ENCODE measurements at regions not wholly inside any gene's neighbourhood (a gene's known extent, or its start where the extent isn't known, plus 50 kb on each side); places are given as distances from the start of the nearest gene placed in this dataset.

DNA sequence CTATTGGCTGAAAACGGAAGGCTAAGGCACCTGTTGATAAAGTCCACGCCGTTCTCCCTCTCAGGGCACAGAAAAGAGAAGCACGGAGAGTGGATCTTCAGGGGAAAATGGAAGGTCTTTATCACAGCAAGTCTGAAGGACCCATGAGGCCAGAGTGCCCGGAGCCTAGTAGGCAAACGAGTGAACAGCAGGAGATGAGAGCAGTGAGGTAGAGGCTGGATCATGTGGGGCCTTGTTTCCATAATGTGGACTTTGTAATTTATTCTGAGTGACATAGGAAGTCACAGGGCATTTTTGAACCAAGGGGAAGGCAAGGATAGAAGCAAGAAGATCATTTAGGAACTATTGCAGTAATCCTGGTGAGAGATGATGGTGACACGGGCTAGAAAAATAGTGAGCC is 287.2 kb upstream of the NRIP1 start:
- Histone ChIP-seq H3K27ac (ENCODE audit: extremely low read depth, low read depth, low read length) (no peak overlapping the region), H3K9me1 (ENCODE audit: control insufficient read depth, insufficient read depth, low read length) (no peaks in the 10 kb centered on the region), H3K4me3 (no peak overlapping the region), H4K20me1 (replicated peaks; ENCODE audit: control insufficient read depth, insufficient read depth, low read length) (no peaks in the 10 kb centered on the region), H3K27me3 (ENCODE audit: control insufficient read depth in 2 of 2, insufficient read depth in 2 of 2, low read length in 2 of 2) (no peaks in the 10 kb centered on the region), H3K36me3 (ENCODE audit: control insufficient read depth, insufficient read depth, low read length) (no peaks in the 10 kb centered on the region), H3K4me2 (ENCODE audit: insufficient read depth, low read length) (no peak overlapping the region), H3K79me2 (ENCODE audit: control insufficient read depth, insufficient read depth, low read length) (no peaks in the 10 kb centered on the region), H3K9ac (ENCODE audit: insufficient read depth in 1 of 2, low read depth in 2 of 2, low read length in 2 of 2) (no peak overlapping the region), H2AFZ (ENCODE audit: low read depth, low read length) (no peak overlapping the region; the same call in 1 of the 2 replicates), H3K4me1 (replicated peaks in 1 of 2; ENCODE audit: control insufficient read depth in 2 of 2, insufficient read depth in 2 of 2, low read length in 2 of 2) (no peaks in the 10 kb centered on the region), H3K9me3 (replicated peaks; ENCODE audit: control insufficient read depth, insufficient read depth, low read depth, low read length) (no peaks in the 10 kb centered on the region)
- DNase-seq (ENCODE audit: extremely low read depth in 1 of 4, low spot score in 3 of 4), result no peak
- WGBS (ENCODE audit: insufficient coverage, low coverage, missing lambda C conversion rate), result 10% methylated on average over 7 of the region's 7 CpGs
- in situ Hi-C loops (cut with MboI) (no loop called here), intact Hi-C loops (cut with micrococcal nuclease) (loop anchor here (10.0 kb wide), 1 partner anchor 57 kb away; no protein-coding TSS in a partner anchor)
- ChIA-PET POLR2A (no interaction called here), CTCF (ENCODE audit: low intra/inter-chr PET ratio) (no interaction called here)
- no peak for ATAC-seq
- no TSS peak for BruUV-seq (replicated peaks)
- FAIRE-seq, result no peak
- no peak for TF ChIP-seq BHLHE40 (IDR thresholded peaks at IDR 0.05; ENCODE audit: low read length)
- TF ChIP-seq, protein P1, sequence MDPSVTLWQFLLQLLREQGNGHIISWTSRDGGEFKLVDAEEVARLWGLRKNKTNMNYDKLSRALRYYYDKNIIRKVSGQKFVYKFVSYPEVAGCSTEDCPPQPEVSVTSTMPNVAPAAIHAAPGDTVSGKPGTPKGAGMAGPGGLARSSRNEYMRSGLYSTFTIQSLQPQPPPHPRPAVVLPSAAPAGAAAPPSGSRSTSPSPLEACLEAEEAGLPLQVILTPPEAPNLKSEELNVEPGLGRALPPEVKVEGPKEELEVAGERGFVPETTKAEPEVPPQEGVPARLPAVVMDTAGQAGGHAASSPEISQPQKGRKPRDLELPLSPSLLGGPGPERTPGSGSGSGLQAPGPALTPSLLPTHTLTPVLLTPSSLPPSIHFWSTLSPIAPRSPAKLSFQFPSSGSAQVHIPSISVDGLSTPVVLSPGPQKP (CRISPR knock-in tag; IDR thresholded peaks at IDR 0.05), result no peak
- TF ChIP-seq NR1H2 (CRISPR knock-in tag; IDR thresholded peaks at IDR 0.05), result no peak
- no peak for TF ChIP-seq EWSR1 (IDR thresholded peaks at IDR 0.05; ENCODE audit: borderline replicate concordance, low read depth, partially characterized antibody)
- TF ChIP-seq PHTF2 (CRISPR knock-in tag; IDR thresholded peaks at IDR 0.05), result no peak
- TF ChIP-seq DNMT1 (IDR thresholded peaks at IDR 0.05), result no peak
- TF ChIP-seq TAF15 (IDR thresholded peaks at IDR 0.05; ENCODE audit: low read depth, low read length), result no peak
- no peak for TF ChIP-seq SRSF7 (optimal IDR thresholded peaks at IDR 0.05; ENCODE audit: low read depth, low read length)
- TF ChIP-seq, protein P2, sequence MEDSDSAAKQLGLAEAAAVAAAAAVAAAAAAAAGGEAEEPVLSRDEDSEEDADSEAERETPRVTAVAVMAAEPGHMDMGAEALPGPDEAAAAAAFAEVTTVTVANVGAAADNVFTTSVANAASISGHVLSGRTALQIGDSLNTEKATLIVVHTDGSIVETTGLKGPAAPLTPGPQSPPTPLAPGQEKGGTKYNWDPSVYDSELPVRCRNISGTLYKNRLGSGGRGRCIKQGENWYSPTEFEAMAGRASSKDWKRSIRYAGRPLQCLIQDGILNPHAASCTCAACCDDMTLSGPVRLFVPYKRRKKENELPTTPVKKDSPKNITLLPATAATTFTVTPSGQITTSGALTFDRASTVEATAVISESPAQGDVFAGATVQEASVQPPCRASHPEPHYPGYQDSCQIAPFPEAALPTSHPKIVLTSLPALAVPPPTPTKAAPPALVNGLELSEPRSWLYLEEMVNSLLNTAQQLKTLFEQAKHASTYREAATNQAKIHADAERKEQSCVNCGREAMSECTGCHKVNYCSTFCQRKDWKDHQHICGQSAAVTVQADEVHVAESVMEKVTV (CRISPR knock-in tag; IDR thresholded peaks at IDR 0.05), result no peak
- no peak for TF ChIP-seq BACH1 (tag; IDR thresholded peaks at IDR 0.05)
- TF ChIP-seq, protein P3, sequence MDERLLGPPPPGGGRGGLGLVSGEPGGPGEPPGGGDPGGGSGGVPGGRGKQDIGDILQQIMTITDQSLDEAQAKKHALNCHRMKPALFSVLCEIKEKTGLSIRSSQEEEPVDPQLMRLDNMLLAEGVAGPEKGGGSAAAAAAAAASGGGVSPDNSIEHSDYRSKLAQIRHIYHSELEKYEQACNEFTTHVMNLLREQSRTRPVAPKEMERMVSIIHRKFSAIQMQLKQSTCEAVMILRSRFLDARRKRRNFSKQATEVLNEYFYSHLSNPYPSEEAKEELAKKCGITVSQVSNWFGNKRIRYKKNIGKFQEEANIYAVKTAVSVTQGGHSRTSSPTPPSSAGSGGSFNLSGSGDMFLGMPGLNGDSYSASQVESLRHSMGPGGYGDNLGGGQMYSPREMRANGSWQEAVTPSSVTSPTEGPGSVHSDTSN (CRISPR knock-in tag; IDR thresholded peaks at IDR 0.05; ENCODE audit: low read depth), result no peak
- TF ChIP-seq, protein P3 (tag; conservative IDR thresholded peaks at IDR 0.05; ENCODE audit: low read depth), result no peak
- TF ChIP-seq GATAD2B (IDR thresholded peaks at IDR 0.05; ENCODE audit: borderline replicate concordance), result no peak
- TF ChIP-seq ZNF282 (CRISPR knock-in tag; IDR thresholded peaks at IDR 0.05), result no peak
- no peak for TF ChIP-seq PCBP1 (IDR thresholded peaks at IDR 0.05; ENCODE audit: low read depth, low read length, poor library complexity, severe bottlenecking)
- TF ChIP-seq, protein P4, sequence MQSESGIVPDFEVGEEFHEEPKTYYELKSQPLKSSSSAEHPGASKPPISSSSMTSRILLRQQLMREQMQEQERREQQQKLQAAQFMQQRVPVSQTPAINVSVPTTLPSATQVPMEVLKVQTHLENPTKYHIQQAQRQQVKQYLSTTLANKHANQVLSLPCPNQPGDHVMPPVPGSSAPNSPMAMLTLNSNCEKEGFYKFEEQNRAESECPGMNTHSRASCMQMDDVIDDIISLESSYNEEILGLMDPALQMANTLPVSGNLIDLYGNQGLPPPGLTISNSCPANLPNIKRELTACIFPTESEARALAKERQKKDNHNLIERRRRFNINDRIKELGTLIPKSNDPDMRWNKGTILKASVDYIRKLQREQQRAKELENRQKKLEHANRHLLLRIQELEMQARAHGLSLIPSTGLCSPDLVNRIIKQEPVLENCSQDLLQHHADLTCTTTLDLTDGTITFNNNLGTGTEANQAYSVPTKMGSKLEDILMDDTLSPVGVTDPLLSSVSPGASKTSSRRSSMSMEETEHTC (IDR thresholded peaks at IDR 0.05), result no peak
- TF ChIP-seq NEUROD1 (IDR thresholded peaks at IDR 0.05; ENCODE audit: borderline replicate concordance, low read depth, low read length, partially characterized antibody), result no peak
- no peak for TF ChIP-seq POLR2AphosphoS2 (IDR thresholded peaks at IDR 0.05; ENCODE audit: low read length)
- no peak for TF ChIP-seq EZH2 (IDR thresholded peaks at IDR 0.05; ENCODE audit: borderline replicate concordance, low read depth, low read length)
